Activated CD4-positive, alpha-beta memory T cell treated with anti-CD3 and anti-CD28 coated beads for 36 hours (primary cell): ENCODE measurements at regions not wholly inside any gene's neighbourhood (a gene's known extent, or its start where the extent isn't known, plus 50 kb on each side); places are given as distances from the start of the nearest gene placed in this dataset.

Source experiments
- CTCF ChIA-PET: fragments of 350-600 bp; sonication (Branson Sonifier 250); formaldehyde crosslinking; loops from one replicate; lab custom pipeline; 2021; ENCODE audit warnings: antibody characterized with exemption, inconsistent platforms; lab: Charles Lee
- POLR2A ChIA-PET: fragments of 350-600 bp; sonication (Branson Sonifier 250); formaldehyde crosslinking; loops from one replicate; lab custom pipeline; 2021; ENCODE audit warnings: antibody characterized with exemption; lab: Charles Lee
- DNase-seq: peaks from one replicate; pipeline ENCODE4 v3.0.0-alpha.2; 2020
- H3K27ac Mint-ChIP-seq: one replicate; pipeline ENCODE4 v1.8.0; 2021; ENCODE audit warnings: mixed read lengths
- H3K27me3 Mint-ChIP-seq: one replicate; pipeline ENCODE4 v1.8.0; 2021; ENCODE audit warnings: mixed read lengths
- H3K36me3 Mint-ChIP-seq: one replicate; pipeline ENCODE4 v1.8.0; 2021; ENCODE audit warnings: mixed read lengths
- H3K4me1 Mint-ChIP-seq: one replicate; pipeline ENCODE4 v1.8.0; 2021; ENCODE audit warnings: low read depth, mixed read lengths
- H3K4me3 Mint-ChIP-seq: one replicate; pipeline ENCODE4 v1.8.0; 2021; ENCODE audit warnings: mild to moderate bottlenecking, mixed read lengths
- H3K9me3 Mint-ChIP-seq: one replicate; pipeline ENCODE4 v1.8.0; 2021; ENCODE audit warnings: mixed read lengths
- intact Hi-C: fragments of 100-400 bp; cut with micrococcal nuclease; formaldehyde crosslinking; loops from one replicate; pipeline ENCODE4 v1.15.1; 2023

DNA sequence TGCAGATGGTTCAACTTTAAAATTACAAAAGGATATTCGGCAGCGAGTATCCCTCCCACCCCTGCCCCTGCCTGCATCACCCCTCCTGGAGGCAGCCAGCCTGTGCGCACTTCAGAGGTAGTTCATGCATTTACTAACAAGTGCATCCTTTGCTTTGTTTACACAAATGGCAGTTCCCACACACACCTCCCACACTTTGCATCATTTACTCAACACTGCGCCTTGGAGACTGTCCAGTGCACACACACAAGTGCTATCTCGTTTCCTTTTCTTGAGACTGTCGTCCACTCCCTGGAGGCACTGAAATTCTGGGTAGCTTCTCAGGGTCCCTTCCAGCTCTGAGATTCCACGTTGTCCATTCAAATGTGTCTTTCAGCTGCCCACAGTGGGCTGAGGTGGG, 53.1 kb upstream of the VSX1 start:
- POLR2A ChIA-PET: no interaction called here
- Mint-ChIP-seq H3K9me3 (no peaks in the 10 kb centered on the region), H3K4me3 (no peak overlapping the region), H3K27ac (no peak overlapping the region), H3K27me3 (peaks cover 7% of the 10 kb centered on the region), H3K4me1 (no peaks in the 10 kb centered on the region), H3K36me3 (no peaks in the 10 kb centered on the region)
- no peak for DNase-seq
- CTCF ChIA-PET: no interaction called here
- intact Hi-C loops: no loop called here

DNA sequence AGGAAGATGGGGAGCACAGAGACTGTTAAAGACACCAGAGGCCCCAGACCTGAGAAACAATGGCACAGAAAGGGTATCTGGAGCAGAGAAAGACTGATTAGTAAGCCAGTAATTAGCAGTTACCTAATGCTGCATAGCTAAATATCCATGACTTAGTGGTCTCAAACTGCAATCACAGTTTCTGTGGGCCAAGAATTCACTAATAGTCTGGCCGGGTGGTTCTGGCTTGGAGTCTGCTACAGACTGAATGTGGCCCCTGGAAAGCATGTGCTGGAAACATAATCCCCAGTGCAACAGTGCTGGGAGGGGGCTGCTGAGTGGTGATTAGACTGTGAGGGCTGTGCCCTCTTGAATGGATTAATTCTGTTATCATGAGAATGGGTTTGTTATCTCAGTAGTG, 54.1 kb upstream of the VSX1 start:
- H3K4me3 Mint-ChIP-seq: no peak overlapping the region
- H3K36me3 Mint-ChIP-seq: no peaks in the 10 kb centered on the region
- H3K9me3 Mint-ChIP-seq: no peaks in the 10 kb centered on the region
- ChIA-PET CTCF (no interaction called here), POLR2A (no interaction called here)
- no peak overlapping the region for H3K27ac Mint-ChIP-seq
- H3K27me3 Mint-ChIP-seq: peaks cover 5% of the 10 kb centered on the region
- DNase-seq: no peak
- intact Hi-C loops: no loop called here
- H3K4me1 Mint-ChIP-seq: no peaks in the 10 kb centered on the region

DNA sequence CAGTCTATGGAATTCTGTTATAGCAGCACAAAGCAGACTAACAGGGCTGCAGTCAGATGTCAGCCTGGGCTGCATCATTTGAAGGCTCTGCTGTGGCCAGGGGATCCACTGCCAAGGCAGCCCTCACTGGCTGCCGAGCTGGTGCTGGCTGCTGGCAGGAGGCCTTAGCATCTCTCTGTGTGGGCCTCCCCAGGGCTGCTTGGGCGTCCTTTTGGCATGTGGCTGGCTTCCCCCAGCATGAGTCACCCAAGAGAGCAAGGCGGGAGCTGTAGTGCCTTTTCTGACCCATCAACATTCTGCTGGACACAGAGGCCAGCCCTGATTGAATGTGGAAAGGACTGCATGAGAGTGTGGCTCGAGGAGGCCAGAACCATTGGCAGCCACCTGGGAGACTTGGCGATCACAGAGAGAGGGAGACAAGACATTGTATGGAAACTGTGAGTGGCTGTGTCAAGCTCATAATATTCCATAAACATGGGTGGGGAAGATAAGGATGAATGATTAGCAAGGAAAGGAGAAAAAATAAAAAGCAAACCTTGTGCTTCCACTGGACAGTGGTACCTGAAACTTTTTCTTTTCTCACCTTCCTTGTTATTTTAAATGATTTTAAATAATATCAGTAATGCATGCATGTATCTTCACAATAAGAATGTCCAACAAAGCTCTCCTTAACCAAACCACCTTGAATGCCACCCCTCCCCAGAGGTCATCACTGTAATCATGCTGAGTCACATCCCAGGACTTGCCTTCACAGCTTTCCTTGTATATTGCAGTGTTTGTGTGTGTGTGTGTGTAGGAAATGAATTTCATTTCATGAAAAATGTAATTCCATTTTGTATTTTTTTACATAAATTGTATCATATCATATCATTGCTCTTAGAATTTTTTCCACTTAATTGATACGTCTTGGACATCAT, 55.0 kb upstream of the VSX1 start:
- H3K4me3 Mint-ChIP-seq: no peak overlapping the region
- no peak for DNase-seq
- ChIA-PET POLR2A (no interaction called here), CTCF (no interaction called here)
- peaks cover 5% of the 10 kb centered on the region for H3K27me3 Mint-ChIP-seq
- H3K27ac Mint-ChIP-seq: no peak overlapping the region
- H3K9me3 Mint-ChIP-seq: no peaks in the 10 kb centered on the region
- intact Hi-C loops: no loop called here
- no peaks in the 10 kb centered on the region for H3K36me3 Mint-ChIP-seq
- no peaks in the 10 kb centered on the region for H3K4me1 Mint-ChIP-seq

DNA sequence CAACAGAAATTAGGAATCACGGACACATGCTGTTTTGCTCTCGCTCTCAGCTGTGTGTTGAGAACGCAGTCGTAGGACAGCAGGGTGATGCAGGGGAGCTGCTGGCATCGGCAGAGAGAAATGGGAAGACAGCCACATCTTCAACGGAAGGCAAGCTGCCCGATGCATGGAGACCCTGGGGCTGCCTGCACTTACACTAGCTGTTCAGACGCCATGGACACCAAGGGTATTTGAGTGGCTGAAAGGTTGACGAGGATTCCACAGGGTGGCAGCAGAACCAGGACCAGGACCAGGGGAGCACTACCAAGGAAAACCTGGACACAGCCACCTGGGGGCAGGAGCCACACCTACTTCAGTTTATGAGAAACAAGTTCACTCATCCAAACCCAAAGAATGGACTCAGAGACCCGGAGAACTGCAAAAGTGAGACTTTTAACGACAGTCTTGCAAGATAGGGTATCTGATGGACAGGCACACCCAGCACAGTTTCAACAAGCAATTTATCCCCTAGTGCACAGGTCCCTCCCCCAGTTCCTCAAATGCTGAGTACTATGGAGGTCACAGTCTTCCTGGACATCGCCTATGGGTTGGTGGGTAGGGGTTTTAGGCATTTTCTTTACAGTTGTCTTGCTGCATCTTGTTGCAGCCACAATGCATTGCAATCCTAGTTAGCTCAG, 56.3 kb upstream of the ENTPD6 start:
- H3K4me3 Mint-ChIP-seq: no peak overlapping the region
- intact Hi-C loops: no loop called here
- no peaks in the 10 kb centered on the region for H3K36me3 Mint-ChIP-seq
- peak; percentile 18 for DNase-seq
- H3K27ac Mint-ChIP-seq: no peak overlapping the region
- ChIA-PET POLR2A (no interaction called here), CTCF (interaction anchor here (1.3 to 1.7 kb wide), 2 partner anchors 10 to 39 kb away, joined by 3 to 4 read pairs; no protein-coding TSS in a partner anchor)
- H3K4me1 Mint-ChIP-seq: no peaks in the 10 kb centered on the region
- H3K27me3 Mint-ChIP-seq: no peaks in the 10 kb centered on the region
- H3K9me3 Mint-ChIP-seq: no peaks in the 10 kb centered on the region

DNA sequence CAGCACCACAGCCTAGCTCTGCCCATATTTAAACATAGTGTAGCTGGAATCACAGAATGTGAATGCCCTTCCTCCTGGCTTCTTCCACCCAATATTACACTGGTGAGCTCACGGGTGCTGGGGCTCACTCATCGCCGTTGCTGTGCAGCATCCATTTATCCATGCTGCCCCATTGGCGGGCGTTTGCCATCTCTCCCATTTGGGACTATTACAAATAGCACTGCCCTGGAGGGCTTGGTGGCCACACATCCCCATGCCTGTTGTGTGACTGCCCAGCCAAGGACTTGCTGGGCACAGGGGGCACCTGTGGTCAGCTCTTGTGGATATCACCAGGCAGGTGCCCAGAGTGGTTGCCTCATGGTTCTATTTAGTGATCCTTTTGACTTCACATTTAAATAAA, 54.5 kb upstream of the ENTPD6 start:
- CTCF ChIA-PET: no interaction called here
- intact Hi-C loops: no loop called here
- no peaks in the 10 kb centered on the region for H3K9me3 Mint-ChIP-seq

DNA sequence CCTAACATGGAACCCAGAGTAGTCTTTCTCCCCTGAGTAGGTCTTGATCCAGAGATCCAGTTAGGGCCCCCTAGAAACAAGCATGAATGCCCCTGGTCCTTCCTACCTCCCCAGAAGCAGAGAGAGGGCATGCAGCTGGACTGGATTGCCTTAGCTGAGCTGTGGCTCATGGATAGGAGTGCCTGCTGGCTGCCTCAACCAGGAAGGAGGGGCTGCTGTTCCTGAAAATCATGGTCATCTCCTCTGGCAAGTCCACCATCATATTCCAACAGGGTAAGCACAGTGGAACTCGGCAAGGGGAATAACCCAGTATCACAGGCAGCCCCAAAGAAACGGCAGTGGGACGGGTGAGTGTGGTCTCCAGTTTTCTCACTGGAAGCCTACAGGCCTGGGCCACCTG, 53.1 kb upstream of the ENTPD6 start:
- no peaks in the 10 kb centered on the region for H3K36me3 Mint-ChIP-seq
- intact Hi-C loops: no loop called here
- H3K9me3 Mint-ChIP-seq: no peaks in the 10 kb centered on the region
- CTCF ChIA-PET: no interaction called here
- H3K27ac Mint-ChIP-seq: no peak overlapping the region
- H3K27me3 Mint-ChIP-seq: no peaks in the 10 kb centered on the region
- POLR2A ChIA-PET: no interaction called here
- DNase-seq: no peak
- H3K4me1 Mint-ChIP-seq: no peaks in the 10 kb centered on the region
- H3K4me3 Mint-ChIP-seq: no peak overlapping the region

More for the DNA sequence above, 54.5 kb upstream of the ENTPD6 start:
- Mint-ChIP-seq H3K27me3 (no peaks in the 10 kb centered on the region), H3K27ac (no peak overlapping the region), H3K4me1 (no peaks in the 10 kb centered on the region), H3K4me3 (no peak overlapping the region), H3K36me3 (no peaks in the 10 kb centered on the region)
- POLR2A ChIA-PET: no interaction called here
- no peak for DNase-seq

DNA sequence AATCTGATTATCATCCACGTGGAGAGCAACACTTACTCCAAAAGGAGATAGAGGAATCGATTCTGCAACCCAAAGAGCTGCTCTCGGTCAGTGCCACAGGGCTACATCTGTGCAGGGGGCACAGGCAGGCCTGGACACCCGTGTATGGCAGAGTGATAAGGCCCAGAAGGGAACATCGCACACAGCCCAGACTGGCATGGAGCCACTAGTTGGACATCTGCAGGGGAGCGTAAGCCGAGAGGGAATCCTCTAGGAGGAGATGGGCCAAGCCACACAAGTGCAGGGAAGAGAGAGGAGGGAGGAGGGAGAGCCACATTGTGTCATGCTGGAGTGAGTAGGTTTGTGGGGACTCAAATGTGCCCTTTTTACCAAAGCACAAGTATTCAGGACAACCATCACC, 50.4 kb upstream of the ENTPD6 start:
- Mint-ChIP-seq H3K9me3 (no peaks in the 10 kb centered on the region), H3K36me3 (peaks cover 1% of the 10 kb centered on the region), H3K4me3 (no peak overlapping the region), H3K4me1 (peaks cover 6% of the 10 kb centered on the region), H3K27ac (no peak overlapping the region), H3K27me3 (peaks cover 9% of the 10 kb centered on the region)
- no peak for DNase-seq
- ChIA-PET CTCF (no interaction called here), POLR2A (no interaction called here)
- intact Hi-C loops: loop anchor here (5.0 kb wide), 1 partner anchor 52 kb away; the partner anchor contains the start of gene ENTPD6
